SU-DHL-6 (cell line): ENCODE measurements at regions not wholly inside any gene's neighbourhood (a gene's known extent, or its start where the extent isn't known, plus 50 kb on each side); places are given as distances from the start of the nearest gene placed in this dataset.

Source experiments
- H2AFZ ChIP-seq: fragments of 200-600 bp; sonication (generic); 2 replicates; pipeline ENCODE4 v1.6.1; 2014; ENCODE audit warnings: low read depth, mild to moderate bottlenecking, moderate library complexity, mixed read lengths, antibody characterized with exemption, low read length; ENCODE audit not compliant: severe bottlenecking
- H3F3A ChIP-seq: fragments of 200-600 bp; shearing (Covaris generic); 2 replicates; pipeline ENCODE4 v1.6.0; 2016; ENCODE audit warnings: antibody characterized with exemption, mild to moderate bottlenecking; ENCODE audit not compliant: insufficient read depth
- H3K27ac ChIP-seq: fragments of 200-600 bp; sonication (generic); 2 replicates; pipeline ENCODE4 v1.5.1; 2016; ENCODE audit warnings: low read depth, mild to moderate bottlenecking, low read length, moderate library complexity, mixed read lengths
- H3K27me3 ChIP-seq: fragments of 200-600 bp; sonication (generic), shearing (Covaris generic); 2 replicates; pipeline ENCODE4 v1.6.0; 2014; ENCODE audit warnings: mild to moderate bottlenecking, low read length
- H3K36me3 ChIP-seq: fragments of 200-600 bp; sonication (generic); 2 replicates; pipeline ENCODE4 v1.6.1; 2014; ENCODE audit warnings: mild to moderate bottlenecking, low read length, mixed read lengths
- H3K4me2 ChIP-seq: fragments of 300-600, 200-600 bp; shearing (Covaris generic), sonication (generic); 2 replicates; pipeline ENCODE4 v1.6.0; 2014; ENCODE audit warnings: low read length, low read depth, mild to moderate bottlenecking; ENCODE audit not compliant: poor library complexity, severe bottlenecking
- H3K4me3 ChIP-seq: fragments of 200-600 bp; sonication (generic); 2 replicates; pipeline ENCODE4 v1.5.1; 2014; ENCODE audit warnings: antibody characterized with exemption, low read length, mild to moderate bottlenecking, mixed read lengths; ENCODE audit not compliant: insufficient read depth, poor library complexity, severe bottlenecking
- H3K79me2 ChIP-seq: fragments of 200-600 bp; sonication (generic); 2 replicates; pipeline ENCODE4 v1.6.1; 2014; ENCODE audit warnings: mild to moderate bottlenecking, low read length, moderate library complexity; ENCODE audit not compliant: insufficient read depth
- H3K9ac ChIP-seq: fragments of 200-600 bp; sonication (generic); 2 replicates; pipeline ENCODE4 v1.7.0; 2014; ENCODE audit warnings: mild to moderate bottlenecking, low read length
- H3K9me2 ChIP-seq: fragments of 200-600 bp; sonication (generic); replicated peaks from 2 replicates; pipeline ENCODE4 v1.6.1; 2014; ENCODE audit warnings: low read length; ENCODE audit not compliant: insufficient read depth
- H3K9me3 ChIP-seq: fragments of 200-600 bp; sonication (generic); 2 replicates; pipeline ENCODE4 v1.6.1; 2014; ENCODE audit warnings: low read length, mixed read lengths; ENCODE audit not compliant: insufficient read depth
- H4K20me1 ChIP-seq: fragments of 200-600 bp; sonication (generic); 2 replicates; pipeline ENCODE4 v1.6.1; 2014; ENCODE audit warnings: low read depth, mild to moderate bottlenecking, antibody characterized with exemption, low read length, moderate library complexity, mixed read lengths
- CTCF ChIP-seq: fragments of 200-600 bp; sonication (generic); IDR thresholded peaks from one replicate; pipeline ENCODE4 v1.5.1; 2017; ENCODE audit warnings: antibody characterized with exemption, mild to moderate bottlenecking, low read length, moderate library complexity; ENCODE audit not compliant: insufficient read depth, poor library complexity, severe bottlenecking
- EZH2phosphoT487 ChIP-seq: fragments of 200-600 bp; sonication (generic), shearing (Covaris generic); conservative IDR thresholded peaks from 2 replicates; pipeline ENCODE4 v1.6.1; 2018; ENCODE audit warnings: mild to moderate bottlenecking, antibody characterized with exemption, low read length, moderate library complexity, mixed read lengths

GRCh38 chr1:196078691-196079090 lies 529.5 kb downstream of the KCNT2 start:
- Histone ChIP-seq H3K4me3 (no peak overlapping the region), H3F3A (no peaks in the 10 kb centered on the region), H3K27me3 (no peaks in the 10 kb centered on the region), H3K27ac (no peak overlapping the region), H4K20me1 (no peaks in the 10 kb centered on the region), H3K4me2 (no peak overlapping the region), H3K79me2 (no peaks in the 10 kb centered on the region), H3K9me3 (no peaks in the 10 kb centered on the region), H3K9me2 (no peaks in the 10 kb centered on the region), H3K36me3 (no peaks in the 10 kb centered on the region), H3K9ac (no peak overlapping the region), H2AFZ (no peak overlapping the region)
- TF ChIP-seq EZH2phosphoT487: no peak
- no peak for TF ChIP-seq CTCF

GRCh38 chr1:196075621-196076020 lies 532.6 kb downstream of the KCNT2 start:
- Histone ChIP-seq H3K9ac (no peak overlapping the region), H4K20me1 (no peaks in the 10 kb centered on the region), H3K4me3 (no peak overlapping the region), H3K4me2 (no peak overlapping the region), H3K27ac (no peak overlapping the region), H3K36me3 (no peaks in the 10 kb centered on the region), H3K27me3 (no peaks in the 10 kb centered on the region), H3F3A (no peaks in the 10 kb centered on the region), H3K79me2 (no peaks in the 10 kb centered on the region), H2AFZ (no peak overlapping the region), H3K9me3 (no peaks in the 10 kb centered on the region), H3K9me2 (no peaks in the 10 kb centered on the region)
- TF ChIP-seq CTCF (no peak), EZH2phosphoT487 (no peak)

- Histone ChIP-seq H3K9me3 (no peaks in the 10 kb centered on the region), H3K27ac (no peak overlapping the region), H3K4me3 (no peak overlapping the region), H4K20me1 (no peaks in the 10 kb centered on the region), H3K9ac (no peak overlapping the region), H3K4me2 (no peak overlapping the region), H3K36me3 (no peaks in the 10 kb centered on the region), H2AFZ (no peak overlapping the region), H3K79me2 (no peaks in the 10 kb centered on the region), H3F3A (no peaks in the 10 kb centered on the region), H3K9me2 (no peaks in the 10 kb centered on the region), H3K27me3 (no peaks in the 10 kb centered on the region)
- TF ChIP-seq EZH2phosphoT487 (no peak), CTCF (no peak)
Observed at GRCh38 chr1:196074182-196074581, 534.1 kb downstream of the KCNT2 start.
